ENCODE measurements at regions not wholly inside any gene's neighbourhood (a gene's known extent, or its start where the extent isn't known, plus 50 kb on each side); places are given as distances from the start of the nearest gene placed in this dataset.

DNA sequence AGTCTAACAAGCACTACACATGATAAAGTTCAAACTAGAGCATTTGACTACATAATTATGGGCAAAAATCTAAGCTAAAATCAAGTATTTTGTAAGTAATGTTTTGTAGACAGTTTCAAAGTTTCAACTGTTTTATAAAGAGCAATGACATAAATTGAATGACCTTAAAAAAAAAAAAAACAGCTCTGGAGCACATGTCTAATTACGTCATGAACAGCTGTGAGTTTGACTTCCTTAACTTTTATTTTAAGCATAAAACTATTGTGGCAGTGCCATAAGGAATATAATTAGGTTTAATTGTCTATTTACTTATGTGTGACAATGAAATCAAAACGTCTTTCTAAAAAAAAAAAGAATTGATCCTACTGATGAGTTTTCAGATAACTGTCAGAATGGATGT is 272.5 kb upstream of the LRRC7 start:
- peaks cover 7% of the 10 kb centered on the region for H3K4me1 Mint-ChIP-seq
- H3K4me3 Mint-ChIP-seq, result no peak overlapping the region
- H3K27me3 Mint-ChIP-seq (ENCODE audit: low read depth), result peaks cover 4% of the 10 kb centered on the region
- H3K9me3 Mint-ChIP-seq, result peaks cover 3% of the 10 kb centered on the region
- no peak overlapping the region for H3K27ac Mint-ChIP-seq
- TF ChIP-seq, protein P1, sequence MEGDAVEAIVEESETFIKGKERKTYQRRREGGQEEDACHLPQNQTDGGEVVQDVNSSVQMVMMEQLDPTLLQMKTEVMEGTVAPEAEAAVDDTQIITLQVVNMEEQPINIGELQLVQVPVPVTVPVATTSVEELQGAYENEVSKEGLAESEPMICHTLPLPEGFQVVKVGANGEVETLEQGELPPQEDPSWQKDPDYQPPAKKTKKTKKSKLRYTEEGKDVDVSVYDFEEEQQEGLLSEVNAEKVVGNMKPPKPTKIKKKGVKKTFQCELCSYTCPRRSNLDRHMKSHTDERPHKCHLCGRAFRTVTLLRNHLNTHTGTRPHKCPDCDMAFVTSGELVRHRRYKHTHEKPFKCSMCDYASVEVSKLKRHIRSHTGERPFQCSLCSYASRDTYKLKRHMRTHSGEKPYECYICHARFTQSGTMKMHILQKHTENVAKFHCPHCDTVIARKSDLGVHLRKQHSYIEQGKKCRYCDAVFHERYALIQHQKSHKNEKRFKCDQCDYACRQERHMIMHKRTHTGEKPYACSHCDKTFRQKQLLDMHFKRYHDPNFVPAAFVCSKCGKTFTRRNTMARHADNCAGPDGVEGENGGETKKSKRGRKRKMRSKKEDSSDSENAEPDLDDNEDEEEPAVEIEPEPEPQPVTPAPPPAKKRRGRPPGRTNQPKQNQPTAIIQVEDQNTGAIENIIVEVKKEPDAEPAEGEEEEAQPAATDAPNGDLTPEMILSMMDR (IDR thresholded peaks at IDR 0.05; ENCODE audit: unreplicated experiment in 3 of 3), result no peak
- H3K36me3 Mint-ChIP-seq (ENCODE audit: low read depth), result no peaks in the 10 kb centered on the region

DNA sequence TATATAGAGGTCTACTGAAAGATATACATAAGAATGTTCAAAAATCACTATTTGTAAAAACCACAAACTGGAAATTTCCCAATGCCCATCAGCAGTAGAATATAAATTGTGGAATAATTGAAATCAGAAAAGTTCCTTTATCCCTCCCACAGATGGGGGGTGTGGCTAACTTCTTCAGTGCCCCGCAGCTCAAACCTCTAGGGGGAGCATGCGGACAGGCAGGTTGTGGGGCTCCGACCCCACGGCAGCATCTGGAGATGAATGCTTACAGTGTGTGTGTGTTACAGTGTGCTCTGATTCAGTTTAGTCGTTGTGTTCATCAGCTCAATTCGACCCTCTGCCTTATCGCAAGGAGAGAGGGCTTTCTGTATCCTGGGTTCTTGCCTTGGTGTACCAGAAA is 262.1 kb upstream of the LRRC7 start:
- no peaks in the 10 kb centered on the region for H3K36me3 Mint-ChIP-seq (ENCODE audit: low read depth)
- no peak overlapping the region for H3K27ac Mint-ChIP-seq
- H3K4me3 Mint-ChIP-seq, result no peak overlapping the region

DNA sequence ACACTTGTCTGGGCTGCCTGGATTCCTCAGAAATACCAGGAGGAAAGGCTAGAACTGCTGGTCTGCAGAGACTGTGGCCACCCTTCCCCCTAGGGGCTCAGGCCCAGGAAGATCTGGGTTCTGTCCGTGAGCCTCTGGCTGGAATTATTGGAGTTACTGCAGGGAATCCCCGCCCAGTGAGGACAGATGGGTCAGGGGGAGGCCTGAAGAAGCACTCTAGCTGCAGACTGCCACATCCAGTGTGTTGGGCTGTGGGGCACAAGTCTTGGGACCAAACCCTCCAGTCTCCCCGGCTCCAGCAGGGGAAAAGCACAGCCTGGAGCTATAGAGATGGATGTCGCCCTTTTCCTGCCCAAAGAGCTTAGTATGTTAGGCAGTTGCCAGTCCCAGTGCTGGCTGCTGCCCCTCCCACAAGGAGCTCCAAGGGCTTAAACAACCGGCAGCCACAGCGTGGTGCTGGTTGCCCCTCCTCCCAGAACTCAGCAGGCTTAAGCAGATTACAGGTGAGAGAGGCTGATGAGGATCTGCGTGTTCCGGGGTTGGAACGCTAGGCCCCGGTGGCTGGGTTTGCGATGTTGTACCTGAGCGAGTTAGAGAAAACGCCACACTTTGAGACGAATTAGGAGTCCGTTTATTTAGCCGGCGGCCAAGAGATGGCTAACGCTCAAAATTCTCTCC is 255.5 kb upstream of the LRRC7 start:
- peaks cover 4% of the 10 kb centered on the region for H3K4me1 Mint-ChIP-seq
- no peaks in the 10 kb centered on the region for H3K36me3 Mint-ChIP-seq (ENCODE audit: low read depth)
- H3K27me3 Mint-ChIP-seq (ENCODE audit: low read depth), result no peaks in the 10 kb centered on the region
- H3K9me3 Mint-ChIP-seq, result peaks cover 13% of the 10 kb centered on the region
- no peak overlapping the region for H3K27ac Mint-ChIP-seq
- H3K4me3 Mint-ChIP-seq, result no peak overlapping the region
- TF ChIP-seq, protein P1 (IDR thresholded peaks at IDR 0.05; ENCODE audit: unreplicated experiment in 3 of 3), result no peak

More for the DNA sequence above, 262.1 kb upstream of the LRRC7 start:
- TF ChIP-seq, protein P1 (IDR thresholded peaks at IDR 0.05; ENCODE audit: unreplicated experiment in 3 of 3), result no peak
- peaks cover 5% of the 10 kb centered on the region for H3K9me3 Mint-ChIP-seq
- no peaks in the 10 kb centered on the region for H3K27me3 Mint-ChIP-seq (ENCODE audit: low read depth)
- no peaks in the 10 kb centered on the region for H3K4me1 Mint-ChIP-seq

DNA sequence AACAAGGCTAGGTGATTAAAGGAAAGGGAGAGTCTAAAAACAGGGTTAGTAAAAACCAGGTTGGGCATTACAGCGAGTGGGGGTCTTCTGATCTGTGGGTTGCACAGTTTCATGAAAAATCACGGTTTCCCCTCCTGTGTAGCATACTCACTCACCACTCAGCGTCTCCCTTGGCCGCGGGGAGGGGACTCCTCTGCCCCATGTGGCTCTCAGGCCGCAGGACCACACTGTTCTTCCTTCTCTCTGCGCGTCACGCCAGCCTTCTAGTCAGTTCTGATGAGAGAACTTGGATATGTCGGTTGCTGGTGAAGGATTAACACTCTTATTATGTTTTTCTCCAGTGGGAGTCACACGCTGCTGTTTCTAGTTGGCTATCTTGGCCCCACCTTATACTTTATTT is 254.6 kb upstream of the LRRC7 start:
- H3K27me3 Mint-ChIP-seq (ENCODE audit: low read depth), result no peaks in the 10 kb centered on the region
- TF ChIP-seq, protein P1 (IDR thresholded peaks at IDR 0.05; ENCODE audit: unreplicated experiment in 3 of 3), result no peak
- peaks cover 4% of the 10 kb centered on the region for H3K4me1 Mint-ChIP-seq
- no peak overlapping the region for H3K27ac Mint-ChIP-seq
- no peaks in the 10 kb centered on the region for H3K36me3 Mint-ChIP-seq (ENCODE audit: low read depth)
- H3K9me3 Mint-ChIP-seq, result peaks cover 9% of the 10 kb centered on the region
- no peak overlapping the region for H3K4me3 Mint-ChIP-seq

DNA sequence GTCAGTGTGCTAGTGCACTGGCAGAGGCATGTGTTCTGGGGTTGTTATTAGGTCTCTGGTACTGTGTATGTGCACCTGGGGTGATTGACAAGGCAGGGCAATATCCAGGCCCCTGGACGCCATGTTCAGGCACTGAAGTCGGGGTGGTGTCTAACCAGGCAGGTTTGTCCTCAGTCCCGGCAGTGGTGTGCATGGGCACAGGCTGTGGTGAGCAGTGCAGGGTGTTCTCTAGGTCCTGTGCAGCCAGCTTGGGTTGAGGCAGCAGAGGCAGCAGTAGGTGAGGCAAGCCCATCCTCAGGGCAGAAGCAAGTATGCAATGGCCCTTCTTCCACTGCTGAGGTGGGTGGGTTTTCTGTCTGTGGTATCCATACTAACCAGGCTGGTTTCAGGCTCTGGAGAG is 252.3 kb upstream of the LRRC7 start:
- Mint-ChIP-seq H3K4me3 (no peak overlapping the region), H3K27me3 (ENCODE audit: low read depth) (no peaks in the 10 kb centered on the region), H3K9me3 (peaks cover 8% of the 10 kb centered on the region), H3K36me3 (ENCODE audit: low read depth) (no peaks in the 10 kb centered on the region), H3K4me1 (peaks cover 4% of the 10 kb centered on the region), H3K27ac (no peak overlapping the region)
- TF ChIP-seq, protein P1 (IDR thresholded peaks at IDR 0.05; ENCODE audit: unreplicated experiment in 3 of 3), result no peak

DNA sequence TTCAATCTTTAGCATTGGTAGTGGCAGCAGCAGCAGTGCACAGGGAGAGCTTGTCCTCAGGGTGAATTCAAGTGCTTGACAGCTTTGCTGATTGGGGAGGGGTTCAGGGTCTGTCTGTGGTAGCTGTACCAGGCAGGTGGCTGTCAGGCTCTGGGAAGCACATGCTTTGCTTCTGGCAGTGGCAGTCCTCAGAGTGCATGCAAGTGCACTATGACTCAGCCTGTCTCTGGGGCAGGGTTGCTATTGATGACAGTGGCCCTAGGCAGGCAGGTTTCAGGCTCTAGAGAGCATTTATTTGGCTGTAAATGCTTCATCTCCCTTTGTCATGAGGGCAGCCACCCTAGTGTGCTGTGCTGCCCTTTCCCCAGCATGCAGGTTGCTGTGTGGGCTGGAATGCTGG is 251.9 kb upstream of the LRRC7 start:
- Mint-ChIP-seq H3K4me3 (no peak overlapping the region), H3K4me1 (peaks cover 4% of the 10 kb centered on the region), H3K9me3 (peaks cover 8% of the 10 kb centered on the region), H3K27ac (no peak overlapping the region), H3K27me3 (ENCODE audit: low read depth) (no peaks in the 10 kb centered on the region), H3K36me3 (ENCODE audit: low read depth) (no peaks in the 10 kb centered on the region)
- TF ChIP-seq, protein P1 (IDR thresholded peaks at IDR 0.05; ENCODE audit: unreplicated experiment in 3 of 3), result no peak

Measured in nephron (organoid).